GM12878 (cell line): ENCODE measurements at regions not wholly inside any gene's neighbourhood (a gene's known extent, or its start where the extent isn't known, plus 50 kb on each side); places are given as distances from the start of the nearest gene placed in this dataset.

Experiments used
- ATAC-seq: fragments of 200-7000 bp; cut with Tn5 transposase; 3 replicates; pipeline ENCODE4 v1.9.1; 2020; ENCODE audit warnings: mild to moderate bottlenecking, moderate library complexity
- BruUV-seq: library from RNA; stranded (reverse); fragments of 400-500 nt; replicated peaks from 2 replicates; lab custom pipeline; 2021; lab: Mats Ljungman, UMichigan
- CTCF ChIA-PET: fragments of 300-600 bp; sonication (Branson Sonifier 250); formaldehyde crosslinking; extraction: SDS; loops from one replicate; lab custom pipeline; 2021; ENCODE audit warnings: inconsistent platforms; lab: Yijun Ruan, JAX
- POLR2A ChIA-PET: fragments of 350-600 bp; formaldehyde crosslinking; extraction: SDS; loops from one replicate; lab custom pipeline; 2021; ENCODE audit warnings: inconsistent platforms; lab: Charles Lee
- RAD21 ChIA-PET: fragments of 300-600 bp; sonication (Branson Sonifier 250); formaldehyde crosslinking; loops from one replicate; lab custom pipeline; 2023; ENCODE audit warnings: antibody characterized with exemption; ENCODE audit not compliant: unreplicated experiment; lab: Charles Lee
- SMC1A ChIA-PET: fragments of 300-600 bp; sonication (Branson Sonifier 250); formaldehyde crosslinking; loops from one replicate; lab custom pipeline; 2023; ENCODE audit not compliant: unreplicated experiment, uncharacterized antibody; lab: Charles Lee
- DNase-seq: peaks from one replicate; pipeline ENCODE4 v3.0.0-alpha.2; 2011; ENCODE audit warnings: low read depth, low spot score
- FAIRE-seq: peaks from 3 replicates; lab custom pipeline; 2011; peaks lifted over from hg19 to GRCh38; lab: Jason Lieb, UNC
- H2AFZ ChIP-seq: 2 replicates; pipeline ENCODE4 v1.6.0; 2011; ENCODE audit warnings: low read depth, low read length, control low read depth; ENCODE audit not compliant: control insufficient read depth
- H3K27ac ChIP-seq: 2 replicates; pipeline ENCODE4 v1.5.1; 2011; ENCODE audit warnings: control low read depth; ENCODE audit not compliant: control insufficient read depth, insufficient read depth
- H3K27me3 ChIP-seq, 2 experiments: replicated peaks in 1 of 2; 2 replicates each; pipeline versions ENCODE4 v1.6.0 to v1.6.1; 2011; ENCODE audit warnings: low read length in 1 of 2; ENCODE audit not compliant: control insufficient read depth in 2 of 2, insufficient read depth in 2 of 2
- H3K36me3 ChIP-seq, 2 experiments: 2 replicates each; pipeline ENCODE4 v1.5.1; 2011; ENCODE audit warnings: low read length in 1 of 2; ENCODE audit not compliant: control insufficient read depth in 2 of 2, insufficient read depth in 2 of 2
- H3K4me1 ChIP-seq: 2 replicates; pipeline ENCODE4 v1.6.1; 2011; ENCODE audit warnings: mild to moderate bottlenecking, low read length, moderate library complexity, mixed read lengths; ENCODE audit not compliant: control insufficient read depth, insufficient read depth
- H3K4me2 ChIP-seq: 2 replicates; pipeline ENCODE4 v1.6.0; 2011; ENCODE audit warnings: control low read depth; ENCODE audit not compliant: control insufficient read depth, insufficient read depth
- H3K4me3 ChIP-seq: fragments of 200-600 bp; sonication (generic); 2 replicates; pipeline ENCODE4 v1.5.1; 2016
- H3K79me2 ChIP-seq: 2 replicates; pipeline ENCODE4 v1.6.0; 2011; ENCODE audit warnings: low read length; ENCODE audit not compliant: control insufficient read depth, insufficient read depth
- H3K9ac ChIP-seq: 2 replicates; pipeline ENCODE4 v1.8.0; 2011; ENCODE audit warnings: low read length, control low read depth, mixed read lengths; ENCODE audit not compliant: control insufficient read depth, insufficient read depth
- H3K9me3 ChIP-seq: replicated peaks from 3 replicates; pipeline ENCODE4 v1.5.1; 2011; ENCODE audit warnings: mild to moderate bottlenecking, low read length; ENCODE audit not compliant: control insufficient read depth, insufficient read depth
- H4K20me1 ChIP-seq: 2 replicates; pipeline ENCODE4 v1.6.0; 2011; ENCODE audit not compliant: control insufficient read depth, insufficient read depth
- ESRRA ChIP-seq: IDR thresholded peaks from 2 replicates; pipeline ENCODE4 v1.6.1; 2012; ENCODE audit warnings: mild to moderate bottlenecking, low read length, improper control_type of control experiment
- HCFC1 ChIP-seq: fragments of 150-350 bp; IDR thresholded peaks from 2 replicates; pipeline ENCODE4 v1.6.1; 2014; ENCODE audit warnings: low read length
- KDM1A ChIP-seq: fragments of 200-600 bp; sonication (generic); IDR thresholded peaks from 2 replicates; pipeline ENCODE4 v1.6.1; 2016; ENCODE audit warnings: borderline replicate concordance
- NBN ChIP-seq: fragments of 450-650 bp; IDR thresholded peaks from 2 replicates; pipeline ENCODE4 v1.6.1; 2016
- NRF1 ChIP-seq: conservative IDR thresholded peaks from 2 replicates; pipeline ENCODE4 v1.6.1; 2011; ENCODE audit warnings: mild to moderate bottlenecking, low read depth, low read length, improper control_type of control experiment
- RB1 ChIP-seq: fragments of 450-650 bp; formaldehyde crosslinking; IDR thresholded peaks from 2 replicates; pipeline ENCODE4 v1.6.1; 2017; ENCODE audit warnings: mild to moderate bottlenecking, borderline replicate concordance
- RCOR1 ChIP-seq: conservative IDR thresholded peaks from 2 replicates; pipeline ENCODE4 v1.6.1; 2012; ENCODE audit warnings: low read depth, low read length, improper control_type of control experiment
- RUNX3 ChIP-seq: IDR thresholded peaks from 2 replicates; pipeline ENCODE4 v1.6.1; 2012; ENCODE audit warnings: low read length, inconsistent platforms
- SMAD1 ChIP-seq: fragments of 450-650 bp; IDR thresholded peaks from 2 replicates; pipeline ENCODE4 v1.6.1; 2018; ENCODE audit warnings: mild to moderate bottlenecking, low read depth; ENCODE audit not compliant: partially characterized antibody
- ZNF384 ChIP-seq: IDR thresholded peaks from 2 replicates; pipeline ENCODE4 v1.6.1; 2012; ENCODE audit warnings: low read depth, mild to moderate bottlenecking, low read length, improper control_type of control experiment, borderline replicate concordance
- WGBS: methylation state at CpG from one replicate; pipeline ENCODE4 v1.1.6; 2016; ENCODE audit warnings: low lambda C conversion rate; ENCODE audit not compliant: insufficient replicate concordance, insufficient coverage; ENCODE audit errors: missing lambda C conversion rate; 5-methylcytosine and 5-hydroxymethylcytosine counted together
- in situ Hi-C: fragments of 300-500 bp; cut with MboI; formaldehyde crosslinking; loops from 9 replicates; pipeline ENCODE4 v1.14.3; 2018; ENCODE audit warnings: mixed read lengths
- intact Hi-C: fragments of 100-400 bp; cut with micrococcal nuclease; formaldehyde crosslinking; loops from one replicate; pipeline ENCODE4 v1.14.2; 2022; ENCODE audit not compliant: unreplicated experiment
- TF ChIP-seq, protein P1 (sequence below): fragments of 450-650 bp; IDR thresholded peaks from 2 replicates; pipeline ENCODE4 v1.6.1; 2017; ENCODE audit warnings: mild to moderate bottlenecking, moderate library complexity
- TF ChIP-seq, protein P2 (sequence below): fragments of 450-650 bp; conservative IDR thresholded peaks from 2 replicates; pipeline ENCODE4 v1.6.1; 2017; ENCODE audit warnings: mild to moderate bottlenecking, moderate library complexity

DNA sequence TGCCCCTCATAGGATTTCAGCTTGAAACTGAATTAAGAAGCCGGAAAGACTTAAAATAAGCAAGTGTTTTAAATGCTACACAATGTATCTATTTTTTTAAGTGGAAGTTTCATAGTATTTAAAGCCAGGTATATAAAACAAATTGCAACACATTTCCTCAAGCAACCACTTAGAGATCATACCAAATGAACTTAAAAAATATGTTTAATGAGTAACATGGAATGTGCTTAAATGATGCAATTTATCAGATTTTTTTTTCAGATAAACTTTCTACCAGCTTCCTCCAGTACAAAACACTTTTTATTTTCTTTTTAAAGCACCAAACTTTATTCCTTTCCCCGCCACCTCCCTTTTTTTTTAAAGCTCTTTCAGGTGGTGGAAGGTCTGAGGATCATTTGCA lies 534.3 kb downstream of the BMP2 start:
- POLR2A ChIA-PET, result no interaction called here
- Histone ChIP-seq H3K36me3 (no peaks in the 10 kb centered on the region), H3K27ac (no peak overlapping the region), H3K4me3 (no peak overlapping the region), H3K27me3 (no peaks in the 10 kb centered on the region), H3K4me1 (no peaks in the 10 kb centered on the region), H3K9ac (no peak overlapping the region), H4K20me1 (no peaks in the 10 kb centered on the region), H2AFZ (no peak overlapping the region), H3K4me2 (no peak overlapping the region), H3K9me3 (no peaks in the 10 kb centered on the region), H3K79me2 (no peaks in the 10 kb centered on the region)
- no peak for ATAC-seq
- RAD21 ChIA-PET, result interaction anchor here (1.1 to 1.6 kb wide), 2 partner anchors 16 to 1421 kb away, joined by 3 to 6 read pairs; no protein-coding TSS in a partner anchor
- SMC1A ChIA-PET, result interaction anchor here (1.3 to 1.7 kb wide), 2 partner anchors 16 to 552 kb away, joined by 3 to 5 read pairs; no protein-coding TSS in a partner anchor
- no TSS peak for BruUV-seq
- FAIRE-seq, result no peak
- TF ChIP-seq, protein P1, sequence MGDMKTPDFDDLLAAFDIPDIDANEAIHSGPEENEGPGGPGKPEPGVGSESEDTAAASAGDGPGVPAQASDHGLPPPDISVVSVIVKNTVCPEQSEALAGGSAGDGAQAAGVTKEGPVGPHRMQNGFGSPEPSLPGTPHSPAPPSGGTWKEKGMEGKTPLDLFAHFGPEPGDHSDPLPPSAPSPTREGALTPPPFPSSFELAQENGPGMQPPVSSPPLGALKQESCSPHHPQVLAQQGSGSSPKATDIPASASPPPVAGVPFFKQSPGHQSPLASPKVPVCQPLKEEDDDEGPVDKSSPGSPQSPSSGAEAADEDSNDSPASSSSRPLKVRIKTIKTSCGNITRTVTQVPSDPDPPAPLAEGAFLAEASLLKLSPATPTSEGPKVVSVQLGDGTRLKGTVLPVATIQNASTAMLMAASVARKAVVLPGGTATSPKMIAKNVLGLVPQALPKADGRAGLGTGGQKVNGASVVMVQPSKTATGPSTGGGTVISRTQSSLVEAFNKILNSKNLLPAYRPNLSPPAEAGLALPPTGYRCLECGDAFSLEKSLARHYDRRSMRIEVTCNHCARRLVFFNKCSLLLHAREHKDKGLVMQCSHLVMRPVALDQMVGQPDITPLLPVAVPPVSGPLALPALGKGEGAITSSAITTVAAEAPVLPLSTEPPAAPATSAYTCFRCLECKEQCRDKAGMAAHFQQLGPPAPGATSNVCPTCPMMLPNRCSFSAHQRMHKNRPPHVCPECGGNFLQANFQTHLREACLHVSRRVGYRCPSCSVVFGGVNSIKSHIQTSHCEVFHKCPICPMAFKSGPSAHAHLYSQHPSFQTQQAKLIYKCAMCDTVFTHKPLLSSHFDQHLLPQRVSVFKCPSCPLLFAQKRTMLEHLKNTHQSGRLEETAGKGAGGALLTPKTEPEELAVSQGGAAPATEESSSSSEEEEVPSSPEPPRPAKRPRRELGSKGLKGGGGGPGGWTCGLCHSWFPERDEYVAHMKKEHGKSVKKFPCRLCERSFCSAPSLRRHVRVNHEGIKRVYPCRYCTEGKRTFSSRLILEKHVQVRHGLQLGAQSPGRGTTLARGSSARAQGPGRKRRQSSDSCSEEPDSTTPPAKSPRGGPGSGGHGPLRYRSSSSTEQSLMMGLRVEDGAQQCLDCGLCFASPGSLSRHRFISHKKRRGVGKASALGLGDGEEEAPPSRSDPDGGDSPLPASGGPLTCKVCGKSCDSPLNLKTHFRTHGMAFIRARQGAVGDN, result no peak
- TF ChIP-seq RCOR1 (no peak), KDM1A (no peak), RUNX3 (no peak), NRF1 (no peak), ZNF384 (no peak), RB1 (no peak), SMAD1 (no peak), NBN (no peak), HCFC1 (no peak), ESRRA (no peak)
- TF ChIP-seq, protein P2, sequence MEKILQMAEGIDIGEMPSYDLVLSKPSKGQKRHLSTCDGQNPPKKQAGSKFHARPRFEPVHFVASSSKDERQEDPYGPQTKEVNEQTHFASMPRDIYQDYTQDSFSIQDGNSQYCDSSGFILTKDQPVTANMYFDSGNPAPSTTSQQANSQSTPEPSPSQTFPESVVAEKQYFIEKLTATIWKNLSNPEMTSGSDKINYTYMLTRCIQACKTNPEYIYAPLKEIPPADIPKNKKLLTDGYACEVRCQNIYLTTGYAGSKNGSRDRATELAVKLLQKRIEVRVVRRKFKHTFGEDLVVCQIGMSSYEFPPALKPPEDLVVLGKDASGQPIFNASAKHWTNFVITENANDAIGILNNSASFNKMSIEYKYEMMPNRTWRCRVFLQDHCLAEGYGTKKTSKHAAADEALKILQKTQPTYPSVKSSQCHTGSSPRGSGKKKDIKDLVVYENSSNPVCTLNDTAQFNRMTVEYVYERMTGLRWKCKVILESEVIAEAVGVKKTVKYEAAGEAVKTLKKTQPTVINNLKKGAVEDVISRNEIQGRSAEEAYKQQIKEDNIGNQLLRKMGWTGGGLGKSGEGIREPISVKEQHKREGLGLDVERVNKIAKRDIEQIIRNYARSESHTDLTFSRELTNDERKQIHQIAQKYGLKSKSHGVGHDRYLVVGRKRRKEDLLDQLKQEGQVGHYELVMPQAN, result no peak
- WGBS, result 27% methylated on average over 2 of the region's 2 CpGs
- in situ Hi-C loops (no loop called here), intact Hi-C loops (no loop called here)
- DNase-seq, result no peak
- CTCF ChIA-PET, result interaction anchor here (1.3 to 1.6 kb wide), 3 partner anchors 16 to 536 kb away, joined by 3 to 8 read pairs (median 3); no protein-coding TSS in a partner anchor
